BLaER1 (cell line): ENCODE measurements at regions not wholly inside any gene's neighbourhood (a gene's known extent, or its start where the extent isn't known, plus 50 kb on each side); places are given as distances from the start of the nearest gene placed in this dataset.

Source experiments
- H3K27ac ChIP-seq: shearing (Covaris generic); formaldehyde crosslinking; 2 replicates; pipeline ENCODE4 v1.8.1; 2022
- H3K27me3 ChIP-seq: shearing (Covaris generic); formaldehyde crosslinking; 2 replicates; pipeline ENCODE4 v1.8.1; 2022
- H3K36me3 ChIP-seq: shearing (Covaris generic); formaldehyde crosslinking; 2 replicates; pipeline ENCODE4 v1.8.1; 2022
- H3K4me1 ChIP-seq: shearing (Covaris generic); formaldehyde crosslinking; 2 replicates; pipeline ENCODE4 v1.8.1; 2022
- H3K4me2 ChIP-seq: shearing (Covaris generic); formaldehyde crosslinking; 2 replicates; pipeline ENCODE4 v1.8.1; 2022
- H3K4me3 ChIP-seq: shearing (Covaris generic); formaldehyde crosslinking; 2 replicates; pipeline ENCODE4 v1.8.1; 2022
- H3K9ac ChIP-seq: shearing (Covaris generic); formaldehyde crosslinking; 2 replicates; pipeline ENCODE4 v1.8.1; 2022
- H3K9me3 ChIP-seq: shearing (Covaris generic); formaldehyde crosslinking; 2 replicates; pipeline ENCODE4 v1.8.1; 2022
- H4K20me1 ChIP-seq: shearing (Covaris generic); formaldehyde crosslinking; 2 replicates; pipeline ENCODE4 v1.8.1; 2022
- Cebpa-rat ChIP-seq: shearing (Covaris generic); IDR thresholded peaks from 2 replicates; pipeline ENCODE4 v1.8.1; 2022

DNA sequence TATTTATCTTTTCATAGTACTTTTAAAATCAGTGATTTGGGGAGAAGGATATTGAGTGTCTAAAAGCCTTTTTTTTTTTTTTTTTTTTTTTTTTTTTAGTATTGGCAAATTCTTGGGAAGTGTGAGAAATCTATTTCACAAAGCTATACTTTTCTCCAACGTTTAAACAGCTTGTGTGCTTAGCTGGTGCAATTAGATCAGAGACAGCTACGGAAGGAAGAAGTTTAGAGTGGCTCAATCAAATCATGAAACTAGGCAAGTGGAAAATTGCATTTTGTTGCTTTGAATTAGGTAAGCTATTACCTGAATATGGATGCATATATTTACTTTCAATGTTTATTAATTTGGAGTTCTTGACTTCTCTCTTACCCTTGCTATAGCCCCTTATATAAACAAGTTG, 1001.9 kb downstream of the PDHA2 start:
- Histone ChIP-seq H3K4me2 (no peak overlapping the region), H3K27ac (no peak overlapping the region), H4K20me1 (no peaks in the 10 kb centered on the region), H3K4me3 (no peak overlapping the region), H3K4me1 (no peaks in the 10 kb centered on the region), H3K9ac (no peak overlapping the region), H3K9me3 (no peaks in the 10 kb centered on the region), H3K36me3 (no peaks in the 10 kb centered on the region), H3K27me3 (no peaks in the 10 kb centered on the region)
- TF ChIP-seq Cebpa-rat = no peak

DNA sequence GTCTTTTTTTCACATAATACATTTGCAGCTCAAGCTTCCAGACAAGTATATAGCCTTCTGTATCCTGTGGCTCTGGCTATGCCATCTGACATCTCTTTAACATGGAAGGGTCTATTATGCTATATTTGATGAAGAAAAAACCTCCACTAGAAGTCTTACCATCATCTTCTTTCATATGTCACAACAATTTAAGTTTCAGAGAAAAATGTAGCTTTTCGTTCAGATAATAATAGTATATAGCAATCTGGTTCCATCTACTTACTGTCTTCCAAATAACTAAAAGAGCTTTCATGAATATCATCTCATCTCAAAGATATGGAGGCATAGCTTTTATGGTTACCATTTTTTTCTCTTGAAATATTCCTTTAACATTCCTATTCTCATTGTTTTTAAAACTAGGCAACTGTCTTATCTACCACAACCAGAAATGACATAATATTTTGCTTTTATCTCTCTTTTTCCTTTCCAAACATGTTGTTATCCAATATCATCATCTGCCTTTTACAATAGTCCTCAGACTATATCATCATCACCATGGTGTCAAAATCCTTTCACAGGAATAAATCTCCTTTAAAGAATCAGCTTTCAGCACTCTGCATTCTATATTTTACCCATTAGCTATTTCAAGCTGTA, 1005.1 kb downstream of the PDHA2 start:
- H3K4me2 ChIP-seq = no peak overlapping the region
- H3K9ac ChIP-seq = no peak overlapping the region
- H4K20me1 ChIP-seq = no peaks in the 10 kb centered on the region
- no peaks in the 10 kb centered on the region for H3K27me3 ChIP-seq
- H3K4me1 ChIP-seq = no peaks in the 10 kb centered on the region
- H3K36me3 ChIP-seq = no peaks in the 10 kb centered on the region
- no peak overlapping the region for H3K27ac ChIP-seq
- no peaks in the 10 kb centered on the region for H3K9me3 ChIP-seq
- TF ChIP-seq Cebpa-rat = no peak
- no peak overlapping the region for H3K4me3 ChIP-seq

DNA sequence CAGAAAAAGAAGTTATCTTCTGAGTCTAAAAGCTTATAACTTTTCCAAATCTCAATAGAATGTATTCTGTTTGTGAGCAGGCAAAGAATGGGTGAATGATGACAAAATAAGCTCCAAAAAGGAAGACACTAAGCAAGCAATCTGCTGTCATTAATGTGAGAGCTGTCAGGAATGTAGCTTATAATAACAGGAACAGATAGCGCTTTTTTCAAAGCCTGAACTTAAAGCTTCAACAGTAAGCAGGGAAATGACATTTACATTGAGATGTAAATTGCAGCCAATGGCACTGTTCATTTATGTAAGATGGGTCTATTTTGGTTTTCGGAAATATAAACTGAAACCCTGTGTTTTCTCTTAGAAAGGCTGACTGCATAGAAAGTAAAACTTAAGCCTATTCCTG, 1005.9 kb downstream of the PDHA2 start:
- no peak overlapping the region for H3K4me3 ChIP-seq
- H3K9me3 ChIP-seq = no peaks in the 10 kb centered on the region
- H3K4me2 ChIP-seq = no peak overlapping the region
- no peak for TF ChIP-seq Cebpa-rat
- H3K4me1 ChIP-seq = no peaks in the 10 kb centered on the region
- H3K9ac ChIP-seq = no peak overlapping the region
- no peak overlapping the region for H3K27ac ChIP-seq
- no peaks in the 10 kb centered on the region for H4K20me1 ChIP-seq
- H3K36me3 ChIP-seq = no peaks in the 10 kb centered on the region
- H3K27me3 ChIP-seq = no peaks in the 10 kb centered on the region

DNA sequence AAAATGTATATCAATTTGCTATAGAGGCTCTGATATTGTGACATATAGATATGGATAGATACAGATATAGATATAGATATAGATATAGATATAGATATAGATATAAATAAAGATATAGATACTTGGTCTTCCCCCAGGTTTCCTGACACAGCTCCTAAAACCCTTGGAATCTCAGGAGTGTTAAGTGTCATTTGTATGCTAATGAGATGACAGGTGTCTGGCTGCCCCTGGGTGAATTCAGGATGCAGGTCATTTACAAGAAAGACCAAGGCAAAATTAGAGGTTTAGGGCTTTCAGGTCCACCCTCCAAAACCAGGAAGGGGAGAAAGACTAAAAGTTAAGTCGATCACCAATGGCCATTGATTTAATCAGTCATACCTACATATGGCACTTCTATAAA, 1034.8 kb downstream of the PDHA2 start:
- Histone ChIP-seq H4K20me1 (no peaks in the 10 kb centered on the region), H3K36me3 (no peaks in the 10 kb centered on the region), H3K27me3 (no peaks in the 10 kb centered on the region), H3K4me3 (no peak overlapping the region), H3K9me3 (peaks cover 10% of the 10 kb centered on the region), H3K4me1 (no peaks in the 10 kb centered on the region), H3K4me2 (no peak overlapping the region), H3K9ac (no peak overlapping the region), H3K27ac (no peak overlapping the region)
- no peak for TF ChIP-seq Cebpa-rat

DNA sequence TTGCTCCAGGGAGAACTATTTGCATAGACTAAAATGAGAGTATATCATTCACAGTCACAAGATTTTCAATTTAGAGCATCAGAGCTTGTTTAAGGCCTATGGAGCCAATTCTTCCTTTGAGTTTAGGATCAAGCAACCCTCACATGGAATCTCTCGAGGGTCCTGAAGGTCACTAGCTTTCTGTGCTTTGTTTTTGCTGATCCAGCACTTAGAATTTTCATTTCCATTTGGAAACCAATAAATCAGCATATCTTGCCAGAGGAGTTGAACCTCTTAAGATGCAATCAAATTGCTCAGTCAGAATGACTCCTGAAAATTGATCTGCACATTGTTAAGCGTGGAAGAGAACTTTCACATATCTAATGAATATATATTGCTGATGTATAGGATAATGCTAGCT, 1039.6 kb downstream of the PDHA2 start:
- no peaks in the 10 kb centered on the region for H3K4me1 ChIP-seq
- no peak overlapping the region for H3K27ac ChIP-seq
- H3K27me3 ChIP-seq = no peaks in the 10 kb centered on the region
- no peaks in the 10 kb centered on the region for H3K36me3 ChIP-seq
- no peaks in the 10 kb centered on the region for H4K20me1 ChIP-seq
- H3K4me2 ChIP-seq = no peak overlapping the region
- H3K4me3 ChIP-seq = no peak overlapping the region
- H3K9ac ChIP-seq = no peak overlapping the region
- peaks cover 10% of the 10 kb centered on the region for H3K9me3 ChIP-seq
- no peak for TF ChIP-seq Cebpa-rat

DNA sequence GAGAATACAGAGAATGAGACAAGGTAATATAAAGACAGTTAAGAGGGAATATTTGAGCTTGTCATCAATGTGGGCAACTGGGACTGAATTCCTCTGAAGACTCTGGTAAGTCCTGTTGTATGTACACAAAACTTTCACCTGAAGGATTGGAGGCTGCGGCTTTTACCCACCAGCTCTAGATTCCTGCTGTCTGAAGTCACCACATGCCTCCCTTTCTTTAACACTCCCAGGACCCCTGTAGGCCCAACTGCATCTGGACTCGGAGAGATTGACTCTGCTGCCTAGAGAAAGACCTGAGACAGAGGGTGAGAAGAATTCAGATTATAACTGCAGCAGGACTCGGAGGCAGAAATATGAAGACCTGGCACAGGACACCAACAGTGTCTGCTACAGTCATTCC, 1048.0 kb downstream of the PDHA2 start:
- Histone ChIP-seq H3K4me2 (no peak overlapping the region), H3K4me1 (no peaks in the 10 kb centered on the region), H3K27me3 (no peaks in the 10 kb centered on the region), H3K9me3 (no peaks in the 10 kb centered on the region), H3K36me3 (no peaks in the 10 kb centered on the region), H3K27ac (no peak overlapping the region), H3K4me3 (no peak overlapping the region), H4K20me1 (no peaks in the 10 kb centered on the region), H3K9ac (no peak overlapping the region)
- no peak for TF ChIP-seq Cebpa-rat

- Histone ChIP-seq H3K9ac (no peak overlapping the region), H3K4me2 (no peak overlapping the region), H3K27me3 (no peaks in the 10 kb centered on the region), H3K4me3 (no peak overlapping the region), H3K9me3 (no peaks in the 10 kb centered on the region), H3K4me1 (no peaks in the 10 kb centered on the region), H3K27ac (no peak overlapping the region), H3K36me3 (no peaks in the 10 kb centered on the region), H4K20me1 (no peaks in the 10 kb centered on the region)
- no peak for TF ChIP-seq Cebpa-rat
Measured at GRCh38 chr4:96894621-96895020, 1054.7 kb downstream of the PDHA2 start.

GRCh38 chr4:96895826-96896225, 1055.9 kb downstream of the PDHA2 start:
- H3K36me3 ChIP-seq = no peaks in the 10 kb centered on the region
- no peak overlapping the region for H3K27ac ChIP-seq
- H3K4me3 ChIP-seq = no peak overlapping the region
- H3K27me3 ChIP-seq = no peaks in the 10 kb centered on the region
- H3K4me1 ChIP-seq = no peaks in the 10 kb centered on the region
- no peaks in the 10 kb centered on the region for H3K9me3 ChIP-seq
- no peak overlapping the region for H3K4me2 ChIP-seq
- no peak for TF ChIP-seq Cebpa-rat
- H3K9ac ChIP-seq = no peak overlapping the region
- H4K20me1 ChIP-seq = no peaks in the 10 kb centered on the region

GRCh38 chr4:96912716-96913115, 1072.8 kb downstream of the PDHA2 start:
- H3K9me3 ChIP-seq = no peaks in the 10 kb centered on the region
- TF ChIP-seq Cebpa-rat = no peak
- no peak overlapping the region for H3K27ac ChIP-seq
- no peaks in the 10 kb centered on the region for H3K36me3 ChIP-seq
- no peaks in the 10 kb centered on the region for H3K27me3 ChIP-seq
- no peak overlapping the region for H3K9ac ChIP-seq
- no peaks in the 10 kb centered on the region for H3K4me1 ChIP-seq
- H4K20me1 ChIP-seq = no peaks in the 10 kb centered on the region
- H3K4me3 ChIP-seq = no peak overlapping the region
- no peak overlapping the region for H3K4me2 ChIP-seq

GRCh38 chr4:96913441-96914080, 1073.7 kb downstream of the PDHA2 start:
- no peaks in the 10 kb centered on the region for H3K4me1 ChIP-seq
- H4K20me1 ChIP-seq = no peaks in the 10 kb centered on the region
- H3K27ac ChIP-seq = no peak overlapping the region
- no peak overlapping the region for H3K4me3 ChIP-seq
- no peak overlapping the region for H3K9ac ChIP-seq
- no peaks in the 10 kb centered on the region for H3K36me3 ChIP-seq
- no peak for TF ChIP-seq Cebpa-rat
- no peaks in the 10 kb centered on the region for H3K27me3 ChIP-seq
- H3K9me3 ChIP-seq = no peaks in the 10 kb centered on the region
- H3K4me2 ChIP-seq = no peak overlapping the region

GRCh38 chr4:96916711-96917110, 1076.8 kb downstream of the PDHA2 start:
- TF ChIP-seq Cebpa-rat = no peak
- no peaks in the 10 kb centered on the region for H3K36me3 ChIP-seq
- H4K20me1 ChIP-seq = no peaks in the 10 kb centered on the region
- no peaks in the 10 kb centered on the region for H3K27me3 ChIP-seq
- no peaks in the 10 kb centered on the region for H3K9me3 ChIP-seq
- H3K4me3 ChIP-seq = no peak overlapping the region
- H3K4me1 ChIP-seq = no peaks in the 10 kb centered on the region
- no peak overlapping the region for H3K9ac ChIP-seq
- H3K27ac ChIP-seq = no peak overlapping the region
- no peak overlapping the region for H3K4me2 ChIP-seq
